Transverse colon (tissue), 4 donors: ENCODE measurements at regions not wholly inside any gene's neighbourhood (a gene's known extent, or its start where the extent isn't known, plus 50 kb on each side); places are given as distances from the start of the nearest gene placed in this dataset.

ENCODE experiments used
- EP300 ChIP-seq: sonication (generic); formaldehyde crosslinking; IDR thresholded peaks from one replicate; pipeline ENCODE4 v1.6.1; 2017; ENCODE audit warnings: antibody characterized with exemption, low read depth
- POLR2AphosphoS5 ChIP-seq, 3 donors: sonication (generic); formaldehyde crosslinking; IDR thresholded peaks; one replicate each; pipeline ENCODE4 v1.6.1; 2016; ENCODE audit warnings: antibody characterized with exemption in 3 of 3
- TF ChIP-seq, protein P1 (sequence below), 5 experiments: fragments of 200-600 bp in 3 of 5; fragments of 450-650 bp in 2 of 5; sonication (generic) in 3 of 5; IDR thresholded peaks; 1 replicate in 2 of 5; 2 replicates in 3 of 5; pipeline ENCODE4 v1.5.1; 2016 to 2017; ENCODE audit warnings: antibody characterized with exemption in 5 of 5, inconsistent platforms in 3 of 5, mild to moderate bottlenecking in 2 of 5, moderate library complexity in 1 of 5

DNA sequence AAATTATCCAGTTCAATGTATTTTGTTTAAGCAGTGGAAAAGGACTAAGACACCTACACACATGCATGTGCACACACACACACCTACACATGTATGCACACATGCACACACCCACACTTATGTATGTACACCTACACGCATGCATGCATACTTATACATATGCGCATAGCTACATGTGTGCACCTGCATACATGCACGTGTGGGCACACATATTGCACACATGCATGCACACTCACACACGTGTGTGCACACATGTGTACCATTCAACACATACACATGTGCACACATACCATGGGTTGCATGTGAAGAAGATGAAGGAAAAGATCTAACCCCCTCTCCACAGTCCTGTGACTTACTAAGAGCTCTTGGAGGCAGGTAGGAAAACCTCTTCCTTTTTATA, 122.0 kb upstream of the MAFB start:
- TF ChIP-seq POLR2AphosphoS5 (IDR thresholded peaks at IDR 0.05): no peak
- TF ChIP-seq, protein P1, sequence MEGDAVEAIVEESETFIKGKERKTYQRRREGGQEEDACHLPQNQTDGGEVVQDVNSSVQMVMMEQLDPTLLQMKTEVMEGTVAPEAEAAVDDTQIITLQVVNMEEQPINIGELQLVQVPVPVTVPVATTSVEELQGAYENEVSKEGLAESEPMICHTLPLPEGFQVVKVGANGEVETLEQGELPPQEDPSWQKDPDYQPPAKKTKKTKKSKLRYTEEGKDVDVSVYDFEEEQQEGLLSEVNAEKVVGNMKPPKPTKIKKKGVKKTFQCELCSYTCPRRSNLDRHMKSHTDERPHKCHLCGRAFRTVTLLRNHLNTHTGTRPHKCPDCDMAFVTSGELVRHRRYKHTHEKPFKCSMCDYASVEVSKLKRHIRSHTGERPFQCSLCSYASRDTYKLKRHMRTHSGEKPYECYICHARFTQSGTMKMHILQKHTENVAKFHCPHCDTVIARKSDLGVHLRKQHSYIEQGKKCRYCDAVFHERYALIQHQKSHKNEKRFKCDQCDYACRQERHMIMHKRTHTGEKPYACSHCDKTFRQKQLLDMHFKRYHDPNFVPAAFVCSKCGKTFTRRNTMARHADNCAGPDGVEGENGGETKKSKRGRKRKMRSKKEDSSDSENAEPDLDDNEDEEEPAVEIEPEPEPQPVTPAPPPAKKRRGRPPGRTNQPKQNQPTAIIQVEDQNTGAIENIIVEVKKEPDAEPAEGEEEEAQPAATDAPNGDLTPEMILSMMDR (IDR thresholded peaks at IDR 0.05): no peak
- TF ChIP-seq EP300: no peak
